ENCODE measurements at regions not wholly inside any gene's neighbourhood (a gene's known extent, or its start where the extent isn't known, plus 50 kb on each side); places are given as distances from the start of the nearest gene placed in this dataset.

DNA sequence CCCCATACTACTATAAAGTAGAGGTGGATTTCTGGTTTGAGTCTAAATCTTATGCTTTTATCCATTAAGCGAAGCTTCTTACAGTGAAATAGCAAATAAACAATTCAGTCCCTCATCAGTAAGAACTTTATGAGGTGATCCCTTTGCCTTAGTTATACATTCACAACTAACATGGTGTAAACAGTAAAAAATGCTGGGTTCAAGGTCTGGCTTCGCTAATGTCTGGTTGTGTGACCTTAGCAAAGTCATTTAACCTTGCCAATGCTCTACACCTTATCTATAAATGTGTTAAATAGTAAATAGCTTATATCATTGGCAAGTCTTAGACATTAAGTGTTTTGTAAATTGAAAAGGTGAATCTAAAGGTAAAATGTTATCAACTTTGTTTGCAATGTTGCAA is 475.4 kb downstream of the LMO4 start:
- Histone ChIP-seq H3K36me3 (ENCODE audit: control insufficient read depth, insufficient read depth, low read length) (no peaks in the 10 kb centered on the region), H3K27me3 (replicated peaks; ENCODE audit: control insufficient read depth, insufficient read depth, low read length, poor library complexity, severe bottlenecking) (no peaks in the 10 kb centered on the region), H3K4me1 (ENCODE audit: control insufficient read depth, insufficient read depth, low read length, poor library complexity, severe bottlenecking) (no peaks in the 10 kb centered on the region), H3K27ac (ENCODE audit: insufficient read depth, low read length, poor library complexity, severe bottlenecking) (no peak overlapping the region), H3K9me3 (ENCODE audit: control insufficient read depth, low read length) (no peaks in the 10 kb centered on the region), H3K4me3 (ENCODE audit: insufficient read depth, low read depth, low read length, poor library complexity, severe bottlenecking) (no peak overlapping the region)
- no peak for DNase-seq

DNA sequence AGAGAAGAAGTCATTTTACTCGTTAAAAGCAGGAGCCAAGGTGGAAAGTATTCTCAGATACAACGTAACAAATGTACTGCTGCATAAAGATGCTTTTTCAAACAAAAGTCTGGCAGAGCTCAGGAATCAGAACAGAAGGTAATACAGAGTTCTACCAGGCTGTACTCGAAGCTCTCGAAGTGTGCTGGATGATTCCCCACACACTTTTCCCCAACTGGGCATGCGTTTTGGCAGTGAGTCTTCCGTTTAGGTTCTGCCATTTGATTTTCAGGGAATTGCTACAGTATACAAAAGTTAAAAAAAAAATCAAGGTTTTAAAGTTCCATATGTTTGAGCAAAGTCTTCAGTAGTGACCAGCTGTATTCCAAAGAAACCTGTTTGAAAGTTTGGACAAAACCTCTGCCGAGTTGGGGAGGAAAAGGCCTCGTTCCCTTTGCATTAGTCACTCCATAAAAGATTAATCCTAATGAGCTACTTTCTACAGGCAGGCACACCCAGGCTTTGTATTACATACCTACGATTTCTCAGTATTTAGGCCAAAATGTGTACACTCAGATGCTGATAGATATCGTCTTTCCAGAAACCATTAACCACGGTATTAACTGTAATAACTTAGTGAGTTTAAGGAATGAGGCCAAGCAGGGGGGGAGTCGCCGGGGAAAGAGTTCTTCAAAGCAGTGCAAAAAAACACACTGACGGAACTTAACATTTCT is 477.1 kb downstream of the LMO4 start:
- Histone ChIP-seq H3K27me3 (replicated peaks; ENCODE audit: control insufficient read depth, insufficient read depth, low read length, poor library complexity, severe bottlenecking) (no peaks in the 10 kb centered on the region), H3K36me3 (ENCODE audit: control insufficient read depth, insufficient read depth, low read length) (no peaks in the 10 kb centered on the region), H3K4me1 (ENCODE audit: control insufficient read depth, insufficient read depth, low read length, poor library complexity, severe bottlenecking) (no peaks in the 10 kb centered on the region), H3K9me3 (ENCODE audit: control insufficient read depth, low read length) (no peaks in the 10 kb centered on the region), H3K27ac (ENCODE audit: insufficient read depth, low read length, poor library complexity, severe bottlenecking) (no peak overlapping the region), H3K4me3 (ENCODE audit: insufficient read depth, low read depth, low read length, poor library complexity, severe bottlenecking) (no peak overlapping the region)
- DNase-seq: no peak

GRCh38 chr1:87806379-87807094 is 477.9 kb downstream of the LMO4 start:
- no peak for DNase-seq
- no peaks in the 10 kb centered on the region for H3K9me3 ChIP-seq (ENCODE audit: control insufficient read depth, low read length)
- no peaks in the 10 kb centered on the region for H3K27me3 ChIP-seq (replicated peaks; ENCODE audit: control insufficient read depth, insufficient read depth, low read length, poor library complexity, severe bottlenecking)
- no peak overlapping the region for H3K4me3 ChIP-seq (ENCODE audit: insufficient read depth, low read depth, low read length, poor library complexity, severe bottlenecking)
- H3K4me1 ChIP-seq (ENCODE audit: control insufficient read depth, insufficient read depth, low read length, poor library complexity, severe bottlenecking): no peaks in the 10 kb centered on the region
- no peaks in the 10 kb centered on the region for H3K36me3 ChIP-seq (ENCODE audit: control insufficient read depth, insufficient read depth, low read length)
- H3K27ac ChIP-seq (ENCODE audit: insufficient read depth, low read length, poor library complexity, severe bottlenecking): no peak overlapping the region

DNA sequence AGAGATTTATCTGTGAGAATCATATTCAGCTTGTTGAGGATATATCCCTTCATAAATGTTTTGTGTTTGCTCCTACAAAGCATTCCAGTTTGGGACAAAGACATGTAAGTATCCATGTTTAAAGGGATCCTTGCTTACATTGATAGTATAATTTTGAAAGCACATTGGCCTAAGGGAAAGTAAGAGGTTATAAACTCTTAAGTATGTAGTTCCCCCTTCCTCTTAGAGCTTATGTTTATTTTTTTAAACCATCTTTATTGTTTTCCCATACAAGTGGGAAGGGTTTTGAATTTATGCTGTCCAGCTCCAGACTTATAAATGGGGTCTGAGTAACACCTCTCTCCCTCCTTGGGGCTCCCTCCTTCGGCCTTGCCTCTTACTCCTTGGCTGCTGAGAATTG is 481.5 kb downstream of the LMO4 start:
- no peak for DNase-seq
- no peaks in the 10 kb centered on the region for H3K4me1 ChIP-seq (ENCODE audit: control insufficient read depth, insufficient read depth, low read length, poor library complexity, severe bottlenecking)
- H3K36me3 ChIP-seq (ENCODE audit: control insufficient read depth, insufficient read depth, low read length): no peaks in the 10 kb centered on the region
- H3K4me3 ChIP-seq (ENCODE audit: insufficient read depth, low read depth, low read length, poor library complexity, severe bottlenecking): no peak overlapping the region
- H3K9me3 ChIP-seq (ENCODE audit: control insufficient read depth, low read length): no peaks in the 10 kb centered on the region
- no peak overlapping the region for H3K27ac ChIP-seq (ENCODE audit: insufficient read depth, low read length, poor library complexity, severe bottlenecking)
- no peaks in the 10 kb centered on the region for H3K27me3 ChIP-seq (replicated peaks; ENCODE audit: control insufficient read depth, insufficient read depth, low read length, poor library complexity, severe bottlenecking)

DNA sequence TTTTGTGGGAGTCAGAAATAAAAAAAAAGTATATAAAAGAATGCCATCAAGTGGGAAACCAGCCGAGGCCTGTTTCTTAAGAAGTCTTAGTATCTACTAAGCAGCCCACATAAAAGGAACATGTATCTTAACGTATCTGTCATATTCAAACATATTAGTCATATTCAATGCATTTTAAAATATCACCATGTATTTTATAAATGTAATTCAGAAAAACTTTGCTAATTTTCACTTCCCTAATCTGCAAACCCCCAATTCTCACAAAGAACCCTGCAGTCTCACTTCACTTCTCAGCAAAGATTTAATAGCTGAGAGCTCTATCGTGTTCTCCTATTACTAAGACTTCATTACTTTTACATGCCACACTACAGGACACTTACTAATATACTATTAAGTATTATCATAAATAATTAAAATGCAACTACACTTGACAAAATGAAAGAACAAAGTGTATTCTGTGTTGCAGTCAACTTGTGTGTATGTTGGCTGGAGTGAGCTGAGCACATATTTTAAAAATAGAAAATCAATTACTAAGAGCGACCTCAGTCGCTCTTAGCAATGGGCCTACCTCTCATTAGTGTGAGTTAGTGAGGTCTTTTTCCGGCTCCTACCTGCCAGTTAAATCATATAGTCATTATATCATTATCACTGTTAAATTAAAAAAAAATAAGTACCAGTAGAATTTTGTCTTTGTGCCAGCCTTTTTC is 484.3 kb downstream of the LMO4 start:
- H3K36me3 ChIP-seq (ENCODE audit: control insufficient read depth, insufficient read depth, low read length): no peaks in the 10 kb centered on the region
- H3K27ac ChIP-seq (ENCODE audit: insufficient read depth, low read length, poor library complexity, severe bottlenecking): no peak overlapping the region
- H3K9me3 ChIP-seq (ENCODE audit: control insufficient read depth, low read length): no peaks in the 10 kb centered on the region
- no peaks in the 10 kb centered on the region for H3K4me1 ChIP-seq (ENCODE audit: control insufficient read depth, insufficient read depth, low read length, poor library complexity, severe bottlenecking)
- H3K27me3 ChIP-seq (replicated peaks; ENCODE audit: control insufficient read depth, insufficient read depth, low read length, poor library complexity, severe bottlenecking): peaks cover 2% of the 10 kb centered on the region
- H3K4me3 ChIP-seq (ENCODE audit: insufficient read depth, low read depth, low read length, poor library complexity, severe bottlenecking): no peak overlapping the region
- no peak for DNase-seq

GRCh38 chr1:87814573-87814972 is 485.9 kb downstream of the LMO4 start:
- H3K4me1 ChIP-seq (ENCODE audit: control insufficient read depth, insufficient read depth, low read length, poor library complexity, severe bottlenecking): no peaks in the 10 kb centered on the region
- no peaks in the 10 kb centered on the region for H3K36me3 ChIP-seq (ENCODE audit: control insufficient read depth, insufficient read depth, low read length)
- H3K4me3 ChIP-seq (ENCODE audit: insufficient read depth, low read depth, low read length, poor library complexity, severe bottlenecking): no peak overlapping the region
- H3K27me3 ChIP-seq (replicated peaks; ENCODE audit: control insufficient read depth, insufficient read depth, low read length, poor library complexity, severe bottlenecking): peaks cover 2% of the 10 kb centered on the region
- DNase-seq: no peak
- H3K9me3 ChIP-seq (ENCODE audit: control insufficient read depth, low read length): no peaks in the 10 kb centered on the region
- H3K27ac ChIP-seq (ENCODE audit: insufficient read depth, low read length, poor library complexity, severe bottlenecking): no peak overlapping the region

DNA sequence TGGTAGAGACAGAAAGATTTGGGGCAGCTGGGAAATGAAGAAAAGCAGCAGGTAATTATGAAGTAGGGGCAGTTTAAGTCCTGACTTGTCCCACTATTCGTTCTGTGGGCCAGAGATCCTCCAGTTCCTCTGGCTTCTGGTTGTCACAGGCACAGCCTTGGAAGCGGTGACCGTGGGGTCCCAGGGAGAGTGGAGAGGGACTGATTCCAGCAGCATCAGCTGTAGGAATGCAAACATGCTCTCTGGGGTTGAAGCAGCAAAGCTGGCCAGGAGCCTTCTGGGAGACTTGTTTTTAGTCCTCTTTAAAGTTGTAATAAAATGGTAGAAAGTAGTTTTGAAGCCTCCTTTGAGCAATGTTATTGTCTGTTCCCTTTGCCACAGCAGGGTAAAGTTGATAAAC is 488.0 kb downstream of the LMO4 start:
- peaks cover 2% of the 10 kb centered on the region for H3K27me3 ChIP-seq (replicated peaks; ENCODE audit: control insufficient read depth, insufficient read depth, low read length, poor library complexity, severe bottlenecking)
- H3K4me1 ChIP-seq (ENCODE audit: control insufficient read depth, insufficient read depth, low read length, poor library complexity, severe bottlenecking): no peaks in the 10 kb centered on the region
- no peaks in the 10 kb centered on the region for H3K36me3 ChIP-seq (ENCODE audit: control insufficient read depth, insufficient read depth, low read length)
- no peak overlapping the region for H3K27ac ChIP-seq (ENCODE audit: insufficient read depth, low read length, poor library complexity, severe bottlenecking)
- no peak for DNase-seq
- no peak overlapping the region for H3K4me3 ChIP-seq (ENCODE audit: insufficient read depth, low read depth, low read length, poor library complexity, severe bottlenecking)
- no peaks in the 10 kb centered on the region for H3K9me3 ChIP-seq (ENCODE audit: control insufficient read depth, low read length)

DNA sequence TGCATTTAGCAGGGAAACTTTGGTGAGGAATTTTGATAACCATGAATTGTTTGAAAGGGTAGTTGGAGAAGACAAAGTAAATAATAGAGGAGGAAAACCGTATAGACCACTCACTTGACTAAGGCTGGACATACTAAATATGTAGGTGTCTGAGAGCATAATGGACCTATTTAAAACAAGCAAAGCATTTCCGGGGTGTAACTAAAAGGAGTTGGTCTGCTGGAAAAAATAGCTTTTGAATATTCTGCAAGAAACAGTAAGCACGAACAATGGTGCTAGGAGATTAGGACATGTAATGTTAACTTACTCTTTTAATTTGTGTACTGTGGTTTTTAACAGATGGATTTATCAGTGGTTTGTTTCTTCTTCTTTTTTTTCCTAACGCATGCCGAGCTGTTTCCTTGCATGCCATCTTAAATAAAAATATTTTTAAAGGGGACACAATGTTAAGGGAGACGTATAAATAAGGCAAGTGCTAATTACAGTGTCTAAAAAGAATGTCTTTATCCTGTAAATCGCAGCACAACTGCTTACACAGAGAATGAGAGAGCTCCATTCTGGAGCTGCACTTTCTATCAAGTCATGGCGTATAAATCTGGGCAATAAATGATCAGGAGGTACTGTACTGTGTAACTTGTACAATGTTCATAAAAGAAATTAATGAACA is 492.1 kb downstream of the LMO4 start:
- no peaks in the 10 kb centered on the region for H3K9me3 ChIP-seq (ENCODE audit: control insufficient read depth, low read length)
- DNase-seq: no peak
- no peaks in the 10 kb centered on the region for H3K4me1 ChIP-seq (ENCODE audit: control insufficient read depth, insufficient read depth, low read length, poor library complexity, severe bottlenecking)
- no peaks in the 10 kb centered on the region for H3K36me3 ChIP-seq (ENCODE audit: control insufficient read depth, insufficient read depth, low read length)
- H3K27ac ChIP-seq (ENCODE audit: insufficient read depth, low read length, poor library complexity, severe bottlenecking): no peak overlapping the region
- peaks cover 2% of the 10 kb centered on the region for H3K27me3 ChIP-seq (replicated peaks; ENCODE audit: control insufficient read depth, insufficient read depth, low read length, poor library complexity, severe bottlenecking)
- no peak overlapping the region for H3K4me3 ChIP-seq (ENCODE audit: insufficient read depth, low read depth, low read length, poor library complexity, severe bottlenecking)

GRCh38 chr1:87821335-87821697 is 492.6 kb downstream of the LMO4 start:
- DNase-seq: no peak
- no peaks in the 10 kb centered on the region for H3K4me1 ChIP-seq (ENCODE audit: control insufficient read depth, insufficient read depth, low read length, poor library complexity, severe bottlenecking)
- H3K4me3 ChIP-seq (ENCODE audit: insufficient read depth, low read depth, low read length, poor library complexity, severe bottlenecking): no peak overlapping the region
- no peaks in the 10 kb centered on the region for H3K36me3 ChIP-seq (ENCODE audit: control insufficient read depth, insufficient read depth, low read length)
- no peak overlapping the region for H3K27ac ChIP-seq (ENCODE audit: insufficient read depth, low read length, poor library complexity, severe bottlenecking)
- no peaks in the 10 kb centered on the region for H3K9me3 ChIP-seq (ENCODE audit: control insufficient read depth, low read length)
- H3K27me3 ChIP-seq (replicated peaks; ENCODE audit: control insufficient read depth, insufficient read depth, low read length, poor library complexity, severe bottlenecking): peaks cover 2% of the 10 kb centered on the region

Measured in effector memory CD4-positive, alpha-beta T cell (primary cell).